Liver (tissue), 8 donors: ENCODE measurements at regions not wholly inside any gene's neighbourhood (a gene's known extent, or its start where the extent isn't known, plus 50 kb on each side); places are given as distances from the start of the nearest gene placed in this dataset.

Experiments used
- DNase-seq: peaks from one replicate; pipeline ENCODE4 v3.0.0-alpha.2; 2017; ENCODE audit warnings: low spot score
- H3K27ac ChIP-seq, 2 donors: one replicate each; pipeline ENCODE4 v1.7.0; 2013; ENCODE audit warnings: inconsistent platforms in 2 of 2, low read length in 2 of 2, control low read depth in 1 of 2, low read depth in 1 of 2, mild to moderate bottlenecking in 1 of 2
- H3K27me3 ChIP-seq, 4 donors: one replicate each; pipeline versions ENCODE4 v1.6.1 to v1.7.0; 2013; ENCODE audit warnings: low read length in 3 of 4, inconsistent platforms in 1 of 4, mild to moderate bottlenecking in 1 of 4, moderate library complexity in 1 of 4; ENCODE audit not compliant: control insufficient read depth in 4 of 4, insufficient read depth in 4 of 4
- H3K36me3 ChIP-seq, 4 donors: one replicate each; pipeline versions ENCODE4 v1.6.1 to v1.7.0; 2013; ENCODE audit warnings: low read length in 3 of 4, mild to moderate bottlenecking in 3 of 4, low read depth in 1 of 4, moderate library complexity in 1 of 4; ENCODE audit not compliant: control insufficient read depth in 4 of 4, insufficient read depth in 3 of 4
- H3K4me1 ChIP-seq, 4 donors: one replicate each; pipeline versions ENCODE4 v1.6.1 to v1.7.0; 2013; ENCODE audit warnings: low read length in 3 of 4, mild to moderate bottlenecking in 3 of 4, moderate library complexity in 1 of 4; ENCODE audit not compliant: control insufficient read depth in 4 of 4, insufficient read depth in 4 of 4
- H3K4me3 ChIP-seq, 3 donors: one replicate each; pipeline versions ENCODE4 v1.6.1 to v1.7.0; 2013; ENCODE audit warnings: low read length in 3 of 3, control low read depth in 1 of 3, low read depth in 1 of 3, mild to moderate bottlenecking in 1 of 3
- H3K9ac ChIP-seq, 2 donors: one replicate each; pipeline ENCODE4 v1.7.0; 2013; ENCODE audit warnings: low read length in 2 of 2, mild to moderate bottlenecking in 2 of 2, moderate library complexity in 2 of 2, control low read depth in 1 of 2, low read depth in 1 of 2
- H3K9me3 ChIP-seq, 4 donors: one replicate each; pipeline versions ENCODE4 v1.6.1 to v1.7.0; 2013; ENCODE audit warnings: low read length in 3 of 4; ENCODE audit not compliant: control insufficient read depth in 4 of 4
- FOXA1 ChIP-seq: IDR thresholded peaks from 2 replicates; pipeline ENCODE4 v1.6.1; 2016; ENCODE audit warnings: antibody characterized with exemption
- FOXA2 ChIP-seq: IDR thresholded peaks from 2 replicates; pipeline ENCODE4 v1.6.1; 2016; ENCODE audit warnings: antibody characterized with exemption
- GABPA ChIP-seq, 2 donors: IDR thresholded peaks in 1 of 2; conservative IDR thresholded peaks in 1 of 2; 2 replicates each; pipeline ENCODE4 v1.6.1; 2016; ENCODE audit warnings: antibody characterized with exemption in 2 of 2, mild to moderate bottlenecking in 1 of 2, moderate library complexity in 1 of 2
- HNF4G ChIP-seq: IDR thresholded peaks from 2 replicates; pipeline ENCODE4 v1.6.1; 2016; ENCODE audit warnings: antibody characterized with exemption
- JUND ChIP-seq, 2 donors: IDR thresholded peaks; 2 replicates each; pipeline ENCODE4 v1.6.1; 2016; ENCODE audit warnings: antibody characterized with exemption in 2 of 2
- NR2F2 ChIP-seq: IDR thresholded peaks from 2 replicates; pipeline ENCODE4 v1.6.1; 2016; ENCODE audit warnings: antibody characterized with exemption
- RAD21 ChIP-seq, 2 donors: IDR thresholded peaks; 2 replicates each; pipeline ENCODE4 v1.6.1; 2016; ENCODE audit warnings: antibody characterized with exemption in 2 of 2, mild to moderate bottlenecking in 2 of 2
- RXRA ChIP-seq, 2 donors: IDR thresholded peaks; 2 replicates each; pipeline ENCODE4 v1.6.1; 2017 to 2018; ENCODE audit warnings: antibody characterized with exemption in 2 of 2, mild to moderate bottlenecking in 1 of 2
- YY1 ChIP-seq: IDR thresholded peaks from 2 replicates; pipeline ENCODE4 v1.6.1; 2016; ENCODE audit warnings: antibody characterized with exemption, mild to moderate bottlenecking
- WGBS: extraction: QIAGEN DNeasy Blood & Tissue Kit; methylation state at CpG from one replicate; pipeline ENCODE4 v1.1.7; 2013; 5-methylcytosine and 5-hydroxymethylcytosine counted together
- TF ChIP-seq, protein P1 (sequence below): IDR thresholded peaks from 2 replicates; pipeline ENCODE4 v1.6.1; 2016; ENCODE audit warnings: antibody characterized with exemption
- TF ChIP-seq, protein P2 (sequence below): IDR thresholded peaks from 2 replicates; pipeline ENCODE4 v1.6.1; 2016; ENCODE audit warnings: antibody characterized with exemption
- TF ChIP-seq, protein P3 (sequence below): fragments of 150-350 bp; IDR thresholded peaks from 2 replicates; pipeline ENCODE4 v1.5.1; 2017; ENCODE audit warnings: improper control_type of control experiment, low read depth, low read length; ENCODE audit not compliant: missing input control
- TF ChIP-seq, protein P4 (sequence below): IDR thresholded peaks from 2 replicates; pipeline ENCODE4 v1.6.1; 2016; ENCODE audit warnings: antibody characterized with exemption, mild to moderate bottlenecking
- donor health status: healthy.
- donor health status: healthy.
- donor health status: healthy.
- donor health status: healthy.
- donor health status: healthy.

DNA sequence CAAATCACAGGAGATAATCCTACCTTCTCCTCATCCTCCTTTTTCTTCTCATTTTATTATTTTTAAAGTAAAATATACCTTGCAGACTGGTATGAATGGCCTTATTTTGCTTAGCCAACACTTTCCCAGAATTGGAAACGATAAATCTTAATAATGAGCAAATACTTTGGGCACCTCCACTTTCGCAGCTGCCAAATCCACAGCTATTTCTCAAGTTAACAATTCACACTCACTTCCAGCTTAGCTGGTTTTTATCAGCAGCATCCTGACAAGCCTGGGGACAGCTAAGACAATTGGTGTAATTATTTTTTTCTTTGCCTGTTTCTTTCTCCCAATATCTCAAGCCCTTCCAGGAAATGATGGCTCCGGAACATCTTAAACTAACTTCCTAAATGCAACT is 867.5 kb upstream of the TMEM132C start:
- 51% methylated on average over 3 of the region's 3 CpGs for WGBS
- no peak for DNase-seq
- no peaks in the 10 kb centered on the region for H3K9me3 ChIP-seq
- TF ChIP-seq RXRA (IDR thresholded peaks at IDR 0.05) (no peak), NR2F2 (no peak), JUND (IDR thresholded peaks at IDR 0.05) (no peak), YY1 (no peak), FOXA2 (no peak), HNF4G (no peak)
- TF ChIP-seq, protein P1, sequence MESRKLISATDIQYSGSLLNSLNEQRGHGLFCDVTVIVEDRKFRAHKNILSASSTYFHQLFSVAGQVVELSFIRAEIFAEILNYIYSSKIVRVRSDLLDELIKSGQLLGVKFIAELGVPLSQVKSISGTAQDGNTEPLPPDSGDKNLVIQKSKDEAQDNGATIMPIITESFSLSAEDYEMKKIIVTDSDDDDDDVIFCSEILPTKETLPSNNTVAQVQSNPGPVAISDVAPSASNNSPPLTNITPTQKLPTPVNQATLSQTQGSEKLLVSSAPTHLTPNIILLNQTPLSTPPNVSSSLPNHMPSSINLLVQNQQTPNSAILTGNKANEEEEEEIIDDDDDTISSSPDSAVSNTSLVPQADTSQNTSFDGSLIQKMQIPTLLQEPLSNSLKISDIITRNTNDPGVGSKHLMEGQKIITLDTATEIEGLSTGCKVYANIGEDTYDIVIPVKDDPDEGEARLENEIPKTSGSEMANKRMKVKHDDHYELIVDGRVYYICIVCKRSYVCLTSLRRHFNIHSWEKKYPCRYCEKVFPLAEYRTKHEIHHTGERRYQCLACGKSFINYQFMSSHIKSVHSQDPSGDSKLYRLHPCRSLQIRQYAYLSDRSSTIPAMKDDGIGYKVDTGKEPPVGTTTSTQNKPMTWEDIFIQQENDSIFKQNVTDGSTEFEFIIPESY: no peak
- TF ChIP-seq, protein P2, sequence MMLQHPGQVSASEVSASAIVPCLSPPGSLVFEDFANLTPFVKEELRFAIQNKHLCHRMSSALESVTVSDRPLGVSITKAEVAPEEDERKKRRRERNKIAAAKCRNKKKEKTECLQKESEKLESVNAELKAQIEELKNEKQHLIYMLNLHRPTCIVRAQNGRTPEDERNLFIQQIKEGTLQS: no peak
- no peaks in the 10 kb centered on the region for H3K4me1 ChIP-seq
- no peak overlapping the region for H3K4me3 ChIP-seq
- H3K27ac ChIP-seq: no peak overlapping the region
- no peaks in the 10 kb centered on the region for H3K36me3 ChIP-seq
- H3K9ac ChIP-seq: no peak overlapping the region
- peaks cover 0 to 7% (median 4%) of the 10 kb centered on the region in 4 donors for H3K27me3 ChIP-seq

DNA sequence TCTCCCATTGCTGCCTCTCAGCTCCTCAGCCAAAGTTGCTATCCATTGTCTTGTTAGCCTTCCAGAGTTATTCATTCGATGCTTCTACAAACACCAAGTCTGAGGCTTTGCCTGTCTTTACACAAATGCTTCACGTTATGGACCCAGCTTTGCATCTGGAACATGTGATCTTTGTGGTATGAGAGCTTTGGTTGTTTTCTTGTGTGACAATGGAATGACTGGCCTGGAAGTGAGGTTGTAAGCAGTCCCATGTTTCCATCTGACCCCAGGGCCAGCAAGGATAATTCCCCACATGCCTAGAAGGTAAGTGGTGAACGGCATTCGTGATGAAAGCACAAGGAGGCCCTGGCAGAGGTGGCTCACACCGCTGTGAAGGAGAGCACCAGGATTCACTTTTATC is 866.7 kb upstream of the TMEM132C start:
- Histone ChIP-seq H3K4me1 (no peaks in the 10 kb centered on the region), H3K36me3 (no peaks in the 10 kb centered on the region), H3K4me3 (no peak overlapping the region), H3K27me3 (peaks cover 0 to 9% (median 4%) of the 10 kb centered on the region in 4 donors), H3K27ac (no peak overlapping the region), H3K9me3 (no peaks in the 10 kb centered on the region), H3K9ac (no peak overlapping the region)
- no peak for DNase-seq
- TF ChIP-seq, protein P3, sequence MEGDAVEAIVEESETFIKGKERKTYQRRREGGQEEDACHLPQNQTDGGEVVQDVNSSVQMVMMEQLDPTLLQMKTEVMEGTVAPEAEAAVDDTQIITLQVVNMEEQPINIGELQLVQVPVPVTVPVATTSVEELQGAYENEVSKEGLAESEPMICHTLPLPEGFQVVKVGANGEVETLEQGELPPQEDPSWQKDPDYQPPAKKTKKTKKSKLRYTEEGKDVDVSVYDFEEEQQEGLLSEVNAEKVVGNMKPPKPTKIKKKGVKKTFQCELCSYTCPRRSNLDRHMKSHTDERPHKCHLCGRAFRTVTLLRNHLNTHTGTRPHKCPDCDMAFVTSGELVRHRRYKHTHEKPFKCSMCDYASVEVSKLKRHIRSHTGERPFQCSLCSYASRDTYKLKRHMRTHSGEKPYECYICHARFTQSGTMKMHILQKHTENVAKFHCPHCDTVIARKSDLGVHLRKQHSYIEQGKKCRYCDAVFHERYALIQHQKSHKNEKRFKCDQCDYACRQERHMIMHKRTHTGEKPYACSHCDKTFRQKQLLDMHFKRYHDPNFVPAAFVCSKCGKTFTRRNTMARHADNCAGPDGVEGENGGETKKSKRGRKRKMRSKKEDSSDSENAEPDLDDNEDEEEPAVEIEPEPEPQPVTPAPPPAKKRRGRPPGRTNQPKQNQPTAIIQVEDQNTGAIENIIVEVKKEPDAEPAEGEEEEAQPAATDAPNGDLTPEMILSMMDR: no peak
- TF ChIP-seq HNF4G (no peak), GABPA (IDR thresholded peaks at IDR 0.05 in 1 of 2, conservative IDR thresholded peaks at IDR 0.05 in 1 of 2) (no peak)
- WGBS: 61% methylated on average over 5 of the region's 5 CpGs

DNA sequence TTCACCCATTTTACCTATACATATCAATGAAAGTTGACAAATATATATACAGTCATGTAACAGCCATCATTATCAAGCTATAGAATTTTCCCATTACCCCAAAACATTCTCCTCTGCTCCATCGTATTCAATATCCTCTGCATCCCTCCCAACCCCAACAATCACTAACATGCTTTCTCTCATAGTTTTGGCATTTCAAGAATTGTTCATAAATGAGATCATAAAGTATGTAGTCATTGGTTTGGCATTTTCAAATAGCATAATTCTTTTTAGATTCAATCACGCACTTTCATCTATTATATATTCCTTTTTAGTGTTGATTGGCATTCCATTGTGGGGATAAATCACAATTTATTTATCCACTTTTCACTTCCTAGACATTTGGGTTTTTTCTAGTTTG is 866.0 kb upstream of the TMEM132C start:
- 71% methylated on average over 2 of the region's 2 CpGs for WGBS

More for the DNA sequence above, 866.0 kb upstream of the TMEM132C start:
- Histone ChIP-seq H3K9ac (no peak overlapping the region), H3K27ac (no peak overlapping the region), H3K36me3 (no peaks in the 10 kb centered on the region), H3K9me3 (no peaks in the 10 kb centered on the region), H3K4me1 (no peaks in the 10 kb centered on the region), H3K4me3 (no peak overlapping the region), H3K27me3 (peaks cover 0 to 10% (median 3%) of the 10 kb centered on the region in 4 donors)
- no peak for DNase-seq
- TF ChIP-seq FOXA1 (no peak), RAD21 (IDR thresholded peaks at IDR 0.05) (no peak), GABPA (IDR thresholded peaks at IDR 0.05 in 1 of 2, conservative IDR thresholded peaks at IDR 0.05 in 1 of 2) (no peak)
- TF ChIP-seq, protein P4, sequence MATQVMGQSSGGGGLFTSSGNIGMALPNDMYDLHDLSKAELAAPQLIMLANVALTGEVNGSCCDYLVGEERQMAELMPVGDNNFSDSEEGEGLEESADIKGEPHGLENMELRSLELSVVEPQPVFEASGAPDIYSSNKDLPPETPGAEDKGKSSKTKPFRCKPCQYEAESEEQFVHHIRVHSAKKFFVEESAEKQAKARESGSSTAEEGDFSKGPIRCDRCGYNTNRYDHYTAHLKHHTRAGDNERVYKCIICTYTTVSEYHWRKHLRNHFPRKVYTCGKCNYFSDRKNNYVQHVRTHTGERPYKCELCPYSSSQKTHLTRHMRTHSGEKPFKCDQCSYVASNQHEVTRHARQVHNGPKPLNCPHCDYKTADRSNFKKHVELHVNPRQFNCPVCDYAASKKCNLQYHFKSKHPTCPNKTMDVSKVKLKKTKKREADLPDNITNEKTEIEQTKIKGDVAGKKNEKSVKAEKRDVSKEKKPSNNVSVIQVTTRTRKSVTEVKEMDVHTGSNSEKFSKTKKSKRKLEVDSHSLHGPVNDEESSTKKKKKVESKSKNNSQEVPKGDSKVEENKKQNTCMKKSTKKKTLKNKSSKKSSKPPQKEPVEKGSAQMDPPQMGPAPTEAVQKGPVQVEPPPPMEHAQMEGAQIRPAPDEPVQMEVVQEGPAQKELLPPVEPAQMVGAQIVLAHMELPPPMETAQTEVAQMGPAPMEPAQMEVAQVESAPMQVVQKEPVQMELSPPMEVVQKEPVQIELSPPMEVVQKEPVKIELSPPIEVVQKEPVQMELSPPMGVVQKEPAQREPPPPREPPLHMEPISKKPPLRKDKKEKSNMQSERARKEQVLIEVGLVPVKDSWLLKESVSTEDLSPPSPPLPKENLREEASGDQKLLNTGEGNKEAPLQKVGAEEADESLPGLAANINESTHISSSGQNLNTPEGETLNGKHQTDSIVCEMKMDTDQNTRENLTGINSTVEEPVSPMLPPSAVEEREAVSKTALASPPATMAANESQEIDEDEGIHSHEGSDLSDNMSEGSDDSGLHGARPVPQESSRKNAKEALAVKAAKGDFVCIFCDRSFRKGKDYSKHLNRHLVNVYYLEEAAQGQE: no peak
- TF ChIP-seq, protein P2: no peak
